Peyer's patch (tissue), 4 donors: ENCODE measurements at regions not wholly inside any gene's neighbourhood (a gene's known extent, or its start where the extent isn't known, plus 50 kb on each side); places are given as distances from the start of the nearest gene placed in this dataset.

ENCODE experiments used
- DNase-seq, 3 donors: peaks; one replicate each; pipeline ENCODE4 v3.0.0-alpha.2; 2017 to 2019
- H3K27ac ChIP-seq, 4 donors: fragments of 200-600 bp; sonication (generic); one replicate each; pipeline ENCODE4 v1.5.1; 2016 to 2019
- H3K27me3 ChIP-seq, 2 donors: fragments of 200-600 bp; sonication (generic); one replicate each; pipeline ENCODE4 v1.5.1; 2019
- H3K36me3 ChIP-seq, 3 donors: fragments of 200-600 bp; sonication (generic); one replicate each; pipeline ENCODE4 v1.5.1; 2016 to 2019
- H3K4me1 ChIP-seq, 4 donors: fragments of 200-600 bp; sonication (generic); one replicate each; pipeline ENCODE4 v1.5.1; 2016 to 2019
- H3K4me3 ChIP-seq, 4 donors: fragments of 200-600 bp; sonication (generic); 1 replicate in 3 of 4; 2 replicates in 1 of 4; pipeline ENCODE4 v1.5.1; 2016 to 2019; ENCODE audit warnings: mild to moderate bottlenecking in 1 of 4
- H3K9me3 ChIP-seq, 4 donors: fragments of 200-600 bp; sonication (generic); one replicate each; pipeline ENCODE4 v1.5.1; 2016 to 2019; ENCODE audit warnings: mild to moderate bottlenecking in 1 of 4
- CTCF ChIP-seq, 6 experiments: fragments of 450-650 bp in 4 of 6; fragments of 200-600 bp in 2 of 6; sonication (generic) in 1 of 6; IDR thresholded peaks; one replicate each; pipeline ENCODE4 v1.5.1; 2017 to 2019; ENCODE audit warnings: antibody characterized with exemption in 6 of 6, mild to moderate bottlenecking in 3 of 6, moderate library complexity in 1 of 6
- POLR2A ChIP-seq, 2 donors: fragments of 450-650 bp; IDR thresholded peaks; one replicate each; pipeline ENCODE4 v1.5.1; 2017; ENCODE audit warnings: antibody characterized with exemption in 2 of 2, mild to moderate bottlenecking in 2 of 2, moderate library complexity in 2 of 2

- H3K36me3 ChIP-seq: no peaks in the 10 kb centered on the region
- no peak overlapping the region for H3K4me3 ChIP-seq
- no peak overlapping the region for H3K27ac ChIP-seq
- no peaks in the 10 kb centered on the region for H3K4me1 ChIP-seq
- TF ChIP-seq CTCF (IDR thresholded peaks at IDR 0.05) (no peak), POLR2A (IDR thresholded peaks at IDR 0.05) (no peak)
- H3K9me3 ChIP-seq: no peaks in the 10 kb centered on the region
- H3K27me3 ChIP-seq: no peaks in the 10 kb centered on the region
- DNase-seq: no peak
Observed at GRCh38 chr2:136433261-136433660, 315.3 kb upstream of the CXCR4 start.

- H3K36me3 ChIP-seq: no peaks in the 10 kb centered on the region
- peaks cover 0 to 5% (median 1%) of the 10 kb centered on the region in 4 donors for H3K4me1 ChIP-seq
- H3K9me3 ChIP-seq: no peaks in the 10 kb centered on the region
- TF ChIP-seq CTCF (IDR thresholded peaks at IDR 0.05): no peak
- TF ChIP-seq POLR2A (IDR thresholded peaks at IDR 0.05): no peak
- H3K27ac ChIP-seq: no peak overlapping the region
- H3K27me3 ChIP-seq: no peaks in the 10 kb centered on the region
- DNase-seq: no peak
- H3K4me3 ChIP-seq: peak overlapping the region in 1 of 4 donors; percentile 46
Observed at GRCh38 chr2:136424112-136424511, 306.2 kb upstream of the CXCR4 start.

DNA sequence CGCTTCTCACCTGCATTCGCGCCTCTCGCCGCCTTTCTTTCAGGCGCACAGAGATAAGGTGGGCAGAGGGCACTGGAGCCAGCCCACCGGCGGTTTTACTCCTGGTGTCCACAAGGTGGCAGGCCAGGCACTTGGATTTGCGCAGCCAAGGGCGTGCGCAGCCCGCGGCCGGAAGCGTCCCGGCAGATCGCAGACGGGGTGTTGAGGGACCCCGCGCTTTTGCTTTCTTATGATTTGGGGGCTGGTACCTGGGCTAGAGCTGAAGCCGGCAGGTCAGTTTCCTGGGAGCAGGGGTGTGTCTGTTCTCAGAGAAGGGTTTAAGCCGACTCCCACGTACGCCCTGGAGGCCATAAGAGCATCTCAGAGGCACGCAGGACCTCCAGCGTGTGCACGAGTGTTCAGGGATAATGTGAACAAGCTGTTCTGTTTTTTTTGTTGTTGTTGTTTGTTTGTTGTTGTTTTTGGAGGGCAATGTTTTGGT, 305.6 kb upstream of the CXCR4 start:
- Histone ChIP-seq H3K9me3 (no peaks in the 10 kb centered on the region), H3K4me1 (peaks cover 0 to 5% (median 1%) of the 10 kb centered on the region in 4 donors), H3K27me3 (no peaks in the 10 kb centered on the region), H3K4me3 (peak overlapping the region; percentile 37 to 48 (median 46)), H3K36me3 (no peaks in the 10 kb centered on the region), H3K27ac (no peak overlapping the region)
- TF ChIP-seq CTCF (IDR thresholded peaks at IDR 0.05) (peak; percentile 73 to 81 (median 76)), POLR2A (IDR thresholded peaks at IDR 0.05) (no peak)
- DNase-seq: peak; percentile 73 to 88 (median 79)

DNA sequence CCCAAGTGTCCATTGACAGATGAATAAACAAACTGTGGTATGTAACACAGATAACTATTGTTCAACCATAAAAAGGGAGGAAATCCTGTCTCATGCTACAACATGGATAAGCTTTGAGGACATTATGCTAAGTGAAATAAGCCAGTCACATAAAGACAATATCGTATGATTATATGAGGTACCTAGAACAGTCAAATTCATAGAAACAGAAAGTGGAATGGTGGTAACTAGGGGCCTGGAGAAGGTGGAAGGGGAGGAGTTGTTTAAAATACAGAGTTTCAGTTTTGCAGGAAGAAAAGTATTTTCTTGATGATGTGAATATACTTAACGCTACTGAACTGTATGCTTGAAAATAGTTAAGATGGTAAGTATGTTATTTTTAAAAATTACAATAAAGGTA, 304.6 kb upstream of the CXCR4 start:
- no peak for TF ChIP-seq POLR2A (IDR thresholded peaks at IDR 0.05)
- Histone ChIP-seq H3K36me3 (no peaks in the 10 kb centered on the region), H3K27ac (no peak overlapping the region), H3K9me3 (no peaks in the 10 kb centered on the region), H3K4me3 (no peak overlapping the region), H3K27me3 (no peaks in the 10 kb centered on the region), H3K4me1 (peaks cover 0 to 5% (median 1%) of the 10 kb centered on the region in 4 donors)
- no peak for DNase-seq

DNA sequence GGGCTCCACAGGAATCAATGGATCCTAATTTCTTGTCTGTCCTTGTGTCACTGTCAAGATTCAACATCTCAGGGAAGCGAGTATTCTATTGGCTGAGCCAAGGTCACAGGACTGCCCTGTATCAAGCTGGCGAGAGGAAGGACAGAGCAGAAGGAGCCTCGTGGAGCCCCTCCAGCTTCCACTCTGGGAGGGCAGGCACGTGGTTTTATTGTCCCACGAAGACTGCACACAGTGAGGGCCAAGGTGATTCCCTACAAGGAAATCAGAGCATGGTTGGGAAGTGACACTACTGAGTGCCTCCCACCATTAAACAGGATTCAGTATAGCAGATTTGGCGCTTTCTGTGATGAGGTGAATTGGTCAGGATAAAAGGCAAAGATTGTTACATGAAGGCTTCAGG, 302.4 kb upstream of the CXCR4 start:
- Histone ChIP-seq H3K27ac (no peak overlapping the region), H3K4me1 (peaks cover 0 to 5% (median 1%) of the 10 kb centered on the region in 4 donors), H3K4me3 (no peak overlapping the region), H3K36me3 (no peaks in the 10 kb centered on the region), H3K9me3 (no peaks in the 10 kb centered on the region), H3K27me3 (no peaks in the 10 kb centered on the region)
- TF ChIP-seq CTCF (IDR thresholded peaks at IDR 0.05) (no peak), POLR2A (IDR thresholded peaks at IDR 0.05) (no peak)
- DNase-seq: no peak

GRCh38 chr2:136411946-136412345, 294.0 kb upstream of the CXCR4 start:
- DNase-seq: no peak
- Histone ChIP-seq H3K4me1 (no peaks in the 10 kb centered on the region), H3K27ac (no peak overlapping the region), H3K27me3 (no peaks in the 10 kb centered on the region), H3K9me3 (no peaks in the 10 kb centered on the region), H3K36me3 (no peaks in the 10 kb centered on the region), H3K4me3 (no peak overlapping the region)
- no peak for TF ChIP-seq POLR2A (IDR thresholded peaks at IDR 0.05)
- TF ChIP-seq CTCF (IDR thresholded peaks at IDR 0.05): no peak
